ENCODE measurements at regions not wholly inside any gene's neighbourhood (a gene's known extent, or its start where the extent isn't known, plus 50 kb on each side); places are given as distances from the start of the nearest gene placed in this dataset.

- no peak for DNase-seq (ENCODE audit: low read depth)
- TF ChIP-seq CTCF (IDR thresholded peaks at IDR 0.05; ENCODE audit: insufficient read depth, low read depth, low read length, missing control alignments), result no peak
- H3K4me3 ChIP-seq (ENCODE audit: low read depth, low read length), result no peak overlapping the region
Measured at GRCh38 chr4:114264877-114265291, 285.4 kb upstream of the ARSJ start.

- no peak overlapping the region for H3K4me3 ChIP-seq (ENCODE audit: low read depth, low read length)
- DNase-seq (ENCODE audit: low read depth), result no peak
- no peak for TF ChIP-seq CTCF (IDR thresholded peaks at IDR 0.05; ENCODE audit: insufficient read depth, low read depth, low read length, missing control alignments)
Measured at GRCh38 chr4:114265342-114265741, 285.9 kb upstream of the ARSJ start.

DNA sequence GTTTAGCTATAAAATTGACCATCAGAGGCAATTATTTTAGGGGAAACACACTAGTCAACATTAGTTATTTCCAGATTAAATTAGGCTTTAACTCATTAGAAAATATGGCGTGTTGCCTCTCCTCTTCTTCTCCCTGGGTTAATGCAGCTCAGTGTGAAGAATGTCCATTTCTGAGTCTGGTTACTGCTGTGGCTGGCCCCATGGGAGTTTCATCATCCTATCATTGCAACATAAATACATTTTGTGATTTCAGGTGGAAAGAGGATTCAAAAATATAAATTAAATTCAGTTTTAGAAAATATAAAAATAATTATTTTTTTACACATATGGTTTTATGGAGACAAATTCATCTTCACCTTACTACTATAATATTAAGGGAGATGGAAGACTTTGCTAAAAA, 288.5 kb upstream of the ARSJ start:
- no peak for TF ChIP-seq CTCF (IDR thresholded peaks at IDR 0.05; ENCODE audit: insufficient read depth, low read depth, low read length, missing control alignments)
- H3K4me3 ChIP-seq (ENCODE audit: low read depth, low read length), result no peak overlapping the region
- DNase-seq (ENCODE audit: low read depth), result no peak

DNA sequence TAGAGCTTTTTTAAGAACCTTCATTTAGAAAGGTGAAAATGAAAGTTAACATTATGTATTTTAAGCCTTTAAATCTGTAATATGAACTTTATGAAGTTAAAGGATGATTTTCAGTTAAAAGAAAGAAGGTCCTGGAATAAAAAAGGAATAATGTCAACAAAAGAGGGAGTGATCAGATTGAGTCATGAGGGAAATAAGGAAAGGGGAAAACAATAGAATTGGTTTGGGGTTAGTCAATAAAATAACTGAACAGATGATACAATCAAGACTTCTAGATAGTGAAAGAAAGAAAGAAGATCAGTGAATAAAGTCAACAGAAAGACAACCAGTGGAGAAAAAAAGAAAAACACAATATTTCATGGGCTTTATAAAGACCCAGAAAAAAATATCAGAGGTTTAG, 291.6 kb upstream of the ARSJ start:
- TF ChIP-seq CTCF (IDR thresholded peaks at IDR 0.05; ENCODE audit: insufficient read depth, low read depth, low read length, missing control alignments), result no peak
- H3K4me3 ChIP-seq (ENCODE audit: low read depth, low read length), result no peak overlapping the region; the same call in 1 of the 2 replicates
- no peak for DNase-seq (ENCODE audit: low read depth)

DNA sequence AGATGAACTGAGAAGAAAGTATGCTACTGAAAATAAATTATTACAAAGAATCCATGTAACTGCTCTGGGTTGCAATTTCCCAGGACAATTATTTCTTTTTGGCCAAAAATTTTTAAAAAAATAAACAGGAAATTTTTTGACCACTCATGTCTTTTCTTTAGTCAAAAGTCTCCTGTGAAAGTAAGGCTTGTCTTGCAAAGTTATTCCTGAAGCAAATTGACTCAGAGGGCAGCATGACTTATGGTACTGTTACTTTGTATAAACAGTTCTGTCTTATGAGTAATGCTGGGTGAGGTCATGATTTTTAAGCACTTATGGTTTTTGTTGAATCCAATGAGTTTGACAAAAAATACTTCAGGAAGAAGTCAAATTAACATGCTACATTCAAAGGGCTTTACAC, 292.8 kb upstream of the ARSJ start:
- DNase-seq (ENCODE audit: low read depth), result peak; percentile 3
- no peak overlapping the region for H3K4me3 ChIP-seq (ENCODE audit: low read depth, low read length)
- no peak for TF ChIP-seq CTCF (IDR thresholded peaks at IDR 0.05; ENCODE audit: insufficient read depth, low read depth, low read length, missing control alignments)

DNA sequence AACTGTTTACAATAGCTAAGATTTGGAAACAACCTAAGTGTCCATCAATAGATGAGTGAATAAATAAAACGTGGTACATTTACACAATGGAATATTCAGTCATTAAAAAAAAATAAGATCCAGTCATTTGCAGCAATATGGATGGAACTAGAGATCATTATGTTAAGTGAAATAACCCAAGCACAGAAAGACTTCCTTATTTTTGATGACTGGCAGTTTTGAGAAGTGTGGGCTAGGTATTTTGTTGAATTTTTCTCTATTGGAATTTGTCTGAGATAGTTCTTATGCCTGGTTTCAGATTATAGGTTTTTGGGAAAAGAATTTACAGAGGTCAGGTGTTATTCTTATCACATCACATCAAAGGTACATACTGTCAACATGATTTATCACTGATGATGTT, 293.8 kb upstream of the ARSJ start:
- no peak for DNase-seq (ENCODE audit: low read depth)
- no peak overlapping the region for H3K4me3 ChIP-seq (ENCODE audit: low read depth, low read length)
- no peak for TF ChIP-seq CTCF (IDR thresholded peaks at IDR 0.05; ENCODE audit: insufficient read depth, low read depth, low read length, missing control alignments)

- H3K4me3 ChIP-seq (ENCODE audit: low read depth, low read length), result no peak overlapping the region
- DNase-seq (ENCODE audit: low read depth), result no peak
- no peak for TF ChIP-seq CTCF (IDR thresholded peaks at IDR 0.05; ENCODE audit: insufficient read depth, low read depth, low read length, missing control alignments)
Measured at GRCh38 chr4:114277690-114278089, 298.2 kb upstream of the ARSJ start.

All from GM12865 (cell line).